Thoracic aorta (tissue), 2 donors: ENCODE measurements at regions not wholly inside any gene's neighbourhood (a gene's known extent, or its start where the extent isn't known, plus 50 kb on each side); places are given as distances from the start of the nearest gene placed in this dataset.
"Not testable (repeated sequence)": the region's sequence is repeated elsewhere in the genome, so short reads cannot be mapped to it uniquely, and the experiment has no call there.

Source experiments
- ATAC-seq: fragments of 150-250 bp; one replicate; pipeline ENCODE4 v1.8.0; 2017; ENCODE audit warnings: low read depth; ENCODE audit not compliant: insufficient number of reproducible peaks, low FRiP score
- DNase-seq: peaks from one replicate; pipeline ENCODE4 v3.0.0-alpha.2; 2020; ENCODE audit warnings: low spot score
- H3K27ac ChIP-seq, 2 donors: fragments of 200-600 bp; sonication (generic); 1 replicate in 1 of 2; 2 replicates in 1 of 2; pipeline ENCODE4 v1.5.1; 2016; ENCODE audit warnings: mild to moderate bottlenecking in 2 of 2, moderate library complexity in 2 of 2
- H3K27me3 ChIP-seq: fragments of 200-600 bp; sonication (generic); replicated peaks from 2 replicates; pipeline ENCODE4 v1.6.0; 2016; ENCODE audit warnings: mild to moderate bottlenecking; ENCODE audit not compliant: insufficient read depth
- H3K36me3 ChIP-seq: fragments of 200-600 bp; sonication (generic); one replicate; pipeline ENCODE4 v1.5.1; 2016
- H3K4me1 ChIP-seq, 2 donors: fragments of 200-600 bp; sonication (generic); 1 replicate in 1 of 2; 2 replicates in 1 of 2; pipeline versions ENCODE4 v1.5.1 to v1.6.0; 2016; ENCODE audit warnings: low read depth in 2 of 2, mild to moderate bottlenecking in 1 of 2; ENCODE audit not compliant: control insufficient read depth in 1 of 2
- H3K4me3 ChIP-seq: fragments of 200-600 bp; sonication (generic); 2 replicates; pipeline ENCODE4 v1.5.1; 2016; ENCODE audit warnings: mild to moderate bottlenecking
- H3K9me3 ChIP-seq: fragments of 200-600 bp; sonication (generic); 2 replicates; pipeline ENCODE4 v1.5.1; 2016
- CTCF ChIP-seq: fragments of 200-600 bp; sonication (generic); IDR thresholded peaks from one replicate; pipeline ENCODE4 v1.5.1; 2019; ENCODE audit warnings: antibody characterized with exemption

GRCh38 chr1:239107676-239108075 is 278.7 kb upstream of the CHRM3 start:
- DNase-seq: no peak
- Histone ChIP-seq H3K9me3 (no peaks in the 10 kb centered on the region), H3K27ac (no peak overlapping the region), H3K27me3 (no peaks in the 10 kb centered on the region), H3K4me3 (no peak overlapping the region), H3K4me1 (no peaks in the 10 kb centered on the region), H3K36me3 (no peaks in the 10 kb centered on the region)
- no peak for ATAC-seq
- TF ChIP-seq CTCF: no peak

- ATAC-seq: not testable (repeated sequence)
These were observed 279.7 kb upstream of the CHRM3 start for GRCh38 chr1:239106689-239107088.

GRCh38 chr1:239098400-239099037 is 287.8 kb upstream of the CHRM3 start:
- no peak for DNase-seq
- ATAC-seq: no peak
- TF ChIP-seq CTCF: no peak
- Histone ChIP-seq H3K36me3 (no peaks in the 10 kb centered on the region), H3K9me3 (no peaks in the 10 kb centered on the region), H3K4me1 (no peaks in the 10 kb centered on the region), H3K27me3 (no peaks in the 10 kb centered on the region), H3K4me3 (no peak overlapping the region), H3K27ac (no peak overlapping the region)

More at GRCh38 chr1:239106689-239107088, 279.7 kb upstream of the CHRM3 start:
- not testable (repeated sequence) for H3K4me1 ChIP-seq, H3K9me3 ChIP-seq, H3K4me3 ChIP-seq, H3K27ac ChIP-seq, H3K36me3 ChIP-seq, DNase-seq, H3K27me3 ChIP-seq

GRCh38 chr1:239091537-239091936 is 294.8 kb upstream of the CHRM3 start:
- Histone ChIP-seq H3K4me3 (no peak overlapping the region), H3K9me3 (no peaks in the 10 kb centered on the region), H3K27me3 (no peaks in the 10 kb centered on the region), H3K4me1 (no peaks in the 10 kb centered on the region), H3K36me3 (no peaks in the 10 kb centered on the region), H3K27ac (no peak overlapping the region)
- DNase-seq: no peak
- no peak for TF ChIP-seq CTCF
- no peak for ATAC-seq

GRCh38 chr1:239084459-239085080 is 301.8 kb upstream of the CHRM3 start:
- no peaks in the 10 kb centered on the region for H3K9me3 ChIP-seq
- no peak overlapping the region for H3K27ac ChIP-seq
- DNase-seq (no peak), ATAC-seq (no peak)
- TF ChIP-seq CTCF: no peak
- no peak overlapping the region for H3K4me3 ChIP-seq
- no peaks in the 10 kb centered on the region for H3K4me1 ChIP-seq
- no peaks in the 10 kb centered on the region for H3K36me3 ChIP-seq
- H3K27me3 ChIP-seq: no peaks in the 10 kb centered on the region

- not testable (repeated sequence) for H3K27me3 ChIP-seq, H3K4me1 ChIP-seq, H3K9me3 ChIP-seq, DNase-seq, ATAC-seq, H3K27ac ChIP-seq, H3K4me3 ChIP-seq, H3K36me3 ChIP-seq
These were observed 304.4 kb upstream of the CHRM3 start for GRCh38 chr1:239081947-239082346.
